ENCODE measurements at regions not wholly inside any gene's neighbourhood (a gene's known extent, or its start where the extent isn't known, plus 50 kb on each side); places are given as distances from the start of the nearest gene placed in this dataset.
"Not testable (repeated sequence)": the region's sequence is repeated elsewhere in the genome, so short reads cannot be mapped to it uniquely, and the experiment has no call there.

DNA sequence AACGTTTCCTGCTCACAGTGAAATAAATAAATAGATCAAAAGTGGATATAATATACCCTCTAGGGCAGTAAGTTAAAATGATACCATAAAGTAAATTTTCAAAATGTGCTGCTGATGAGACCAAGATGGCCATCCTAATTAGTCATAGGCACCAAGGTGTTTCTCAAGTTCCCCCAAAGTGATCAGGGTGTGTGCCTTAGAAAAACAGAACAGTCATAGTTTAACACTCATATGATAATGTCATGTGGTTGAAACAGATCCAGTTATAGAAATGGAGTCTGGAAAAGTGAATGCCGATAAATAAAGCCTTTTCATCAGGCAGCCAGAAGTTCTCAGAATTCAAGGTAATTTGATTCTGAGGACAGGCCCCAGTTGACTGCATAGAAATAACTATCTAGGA, 161.5 kb upstream of the CDKN2B start:
- Histone ChIP-seq H3K27me3 (no peaks in the 10 kb centered on the region), H3K36me3 (no peaks in the 10 kb centered on the region), H3K9me3 (no peaks in the 10 kb centered on the region), H3K27ac (no peak overlapping the region), H3K4me1 (no peaks in the 10 kb centered on the region), H3K4me3 (no peak overlapping the region)
- intact Hi-C loops (cut with DNase I) = no loop called here
- no peak for DNase-seq (ENCODE audit: extremely low spot score in 2 of 2)
- TF ChIP-seq POLR2A (IDR thresholded peaks at IDR 0.05) = no peak
- TF ChIP-seq, protein P1, sequence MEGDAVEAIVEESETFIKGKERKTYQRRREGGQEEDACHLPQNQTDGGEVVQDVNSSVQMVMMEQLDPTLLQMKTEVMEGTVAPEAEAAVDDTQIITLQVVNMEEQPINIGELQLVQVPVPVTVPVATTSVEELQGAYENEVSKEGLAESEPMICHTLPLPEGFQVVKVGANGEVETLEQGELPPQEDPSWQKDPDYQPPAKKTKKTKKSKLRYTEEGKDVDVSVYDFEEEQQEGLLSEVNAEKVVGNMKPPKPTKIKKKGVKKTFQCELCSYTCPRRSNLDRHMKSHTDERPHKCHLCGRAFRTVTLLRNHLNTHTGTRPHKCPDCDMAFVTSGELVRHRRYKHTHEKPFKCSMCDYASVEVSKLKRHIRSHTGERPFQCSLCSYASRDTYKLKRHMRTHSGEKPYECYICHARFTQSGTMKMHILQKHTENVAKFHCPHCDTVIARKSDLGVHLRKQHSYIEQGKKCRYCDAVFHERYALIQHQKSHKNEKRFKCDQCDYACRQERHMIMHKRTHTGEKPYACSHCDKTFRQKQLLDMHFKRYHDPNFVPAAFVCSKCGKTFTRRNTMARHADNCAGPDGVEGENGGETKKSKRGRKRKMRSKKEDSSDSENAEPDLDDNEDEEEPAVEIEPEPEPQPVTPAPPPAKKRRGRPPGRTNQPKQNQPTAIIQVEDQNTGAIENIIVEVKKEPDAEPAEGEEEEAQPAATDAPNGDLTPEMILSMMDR (IDR thresholded peaks at IDR 0.05) = no peak
- no peak for TF ChIP-seq POLR2AphosphoS5 (IDR thresholded peaks at IDR 0.05; ENCODE audit: insufficient read depth in 1 of 2, low read depth in 1 of 2)

DNA sequence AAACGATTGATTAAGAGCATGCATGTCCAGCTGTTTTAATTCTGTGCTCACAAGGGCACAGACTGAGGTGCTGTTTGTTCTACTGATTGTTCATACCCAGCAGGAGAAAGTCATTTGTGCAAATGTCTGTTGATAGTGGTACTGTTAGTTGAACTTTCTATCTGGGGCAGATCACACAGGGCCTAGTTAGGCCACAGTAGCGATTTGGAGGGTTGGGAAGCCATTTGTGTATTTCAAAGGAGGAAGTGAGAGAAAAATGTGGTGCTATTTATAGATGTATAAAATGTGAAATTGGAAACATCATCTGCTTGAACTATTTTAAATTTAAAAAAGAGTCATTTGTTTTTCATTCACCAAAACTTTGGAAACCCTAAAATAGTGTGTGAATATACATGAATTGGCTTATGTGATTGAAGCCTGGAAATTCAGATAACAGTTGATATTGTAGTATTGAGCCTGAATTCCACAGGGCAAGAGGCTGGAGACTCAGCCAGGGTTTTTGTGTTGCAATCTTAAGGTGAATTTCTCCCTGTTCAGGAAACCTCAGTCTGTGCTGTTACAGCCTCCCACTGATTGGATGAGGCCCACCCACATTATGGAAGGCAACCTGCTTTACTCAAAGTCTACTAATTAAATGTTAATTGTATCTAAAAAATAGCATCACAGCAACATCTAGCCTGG, 162.0 kb upstream of the CDKN2B start:
- DNase-seq (ENCODE audit: extremely low spot score in 2 of 2) = no peak
- intact Hi-C loops (cut with DNase I) = no loop called here
- Histone ChIP-seq H3K27me3 (no peaks in the 10 kb centered on the region), H3K9me3 (no peaks in the 10 kb centered on the region), H3K4me1 (no peaks in the 10 kb centered on the region), H3K27ac (no peak overlapping the region), H3K4me3 (no peak overlapping the region), H3K36me3 (no peaks in the 10 kb centered on the region)
- TF ChIP-seq, protein P1 (IDR thresholded peaks at IDR 0.05) = no peak
- no peak for TF ChIP-seq POLR2AphosphoS5 (IDR thresholded peaks at IDR 0.05; ENCODE audit: insufficient read depth in 1 of 2, low read depth in 1 of 2)
- TF ChIP-seq POLR2A (IDR thresholded peaks at IDR 0.05) = no peak

DNA sequence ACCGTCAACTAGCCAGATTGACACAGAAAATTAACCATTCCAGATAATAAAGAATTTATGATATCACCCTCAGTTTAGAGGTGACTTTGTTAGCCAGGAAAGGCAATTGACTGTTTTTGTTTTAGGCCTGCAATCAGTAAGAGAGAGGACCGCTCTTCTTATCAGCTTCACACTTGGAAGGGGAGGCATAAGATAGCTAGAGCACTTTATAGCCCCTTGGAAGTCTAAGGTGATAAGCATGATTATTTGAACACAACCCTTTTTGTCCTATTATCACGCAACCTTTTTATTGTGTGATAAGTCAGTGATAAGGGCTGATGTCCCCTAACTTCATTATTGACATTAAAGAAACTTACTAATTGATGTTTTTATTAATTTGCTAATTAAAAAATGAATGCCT, 162.6 kb upstream of the CDKN2B start:
- no peak for DNase-seq (ENCODE audit: extremely low spot score in 2 of 2)
- Histone ChIP-seq H3K4me1 (no peaks in the 10 kb centered on the region), H3K27ac (no peak overlapping the region), H3K36me3 (no peaks in the 10 kb centered on the region), H3K4me3 (no peak overlapping the region), H3K27me3 (no peaks in the 10 kb centered on the region), H3K9me3 (no peaks in the 10 kb centered on the region)
- intact Hi-C loops (cut with DNase I) = no loop called here
- TF ChIP-seq POLR2AphosphoS5 (IDR thresholded peaks at IDR 0.05; ENCODE audit: insufficient read depth in 1 of 2, low read depth in 1 of 2) (no peak), POLR2A (IDR thresholded peaks at IDR 0.05) (no peak)
- TF ChIP-seq, protein P1 (IDR thresholded peaks at IDR 0.05) = no peak

DNA sequence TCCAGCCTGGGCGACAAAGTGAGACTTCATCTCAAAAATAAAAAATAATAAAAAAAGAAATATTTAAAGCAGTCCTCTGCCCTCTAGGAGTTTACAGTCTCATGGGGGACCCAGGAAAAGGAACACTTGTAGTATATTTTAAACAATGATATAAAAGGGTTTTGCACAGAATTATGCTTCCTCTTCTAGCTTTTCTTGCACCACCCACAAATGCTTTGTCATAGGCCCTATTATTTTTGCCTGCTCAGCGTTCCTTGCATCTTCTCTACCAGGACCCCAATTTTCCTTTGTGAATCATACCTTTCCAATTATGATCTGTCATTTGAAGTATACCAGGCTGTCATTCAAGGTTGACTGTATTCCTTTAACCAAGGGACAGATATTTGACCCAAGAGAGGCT, 164.8 kb upstream of the CDKN2B start:
- H3K36me3 ChIP-seq = no peaks in the 10 kb centered on the region
- H3K27me3 ChIP-seq = no peaks in the 10 kb centered on the region
- no peak for TF ChIP-seq POLR2A (IDR thresholded peaks at IDR 0.05)
- TF ChIP-seq, protein P1 (IDR thresholded peaks at IDR 0.05) = no peak
- TF ChIP-seq POLR2AphosphoS5 (IDR thresholded peaks at IDR 0.05; ENCODE audit: insufficient read depth in 1 of 2, low read depth in 1 of 2) = no peak
- intact Hi-C loops (cut with DNase I) = no loop called here
- H3K27ac ChIP-seq = no peak overlapping the region
- no peaks in the 10 kb centered on the region for H3K9me3 ChIP-seq
- H3K4me3 ChIP-seq = no peak overlapping the region
- no peaks in the 10 kb centered on the region for H3K4me1 ChIP-seq
- DNase-seq (ENCODE audit: extremely low spot score in 2 of 2) = no peak

DNA sequence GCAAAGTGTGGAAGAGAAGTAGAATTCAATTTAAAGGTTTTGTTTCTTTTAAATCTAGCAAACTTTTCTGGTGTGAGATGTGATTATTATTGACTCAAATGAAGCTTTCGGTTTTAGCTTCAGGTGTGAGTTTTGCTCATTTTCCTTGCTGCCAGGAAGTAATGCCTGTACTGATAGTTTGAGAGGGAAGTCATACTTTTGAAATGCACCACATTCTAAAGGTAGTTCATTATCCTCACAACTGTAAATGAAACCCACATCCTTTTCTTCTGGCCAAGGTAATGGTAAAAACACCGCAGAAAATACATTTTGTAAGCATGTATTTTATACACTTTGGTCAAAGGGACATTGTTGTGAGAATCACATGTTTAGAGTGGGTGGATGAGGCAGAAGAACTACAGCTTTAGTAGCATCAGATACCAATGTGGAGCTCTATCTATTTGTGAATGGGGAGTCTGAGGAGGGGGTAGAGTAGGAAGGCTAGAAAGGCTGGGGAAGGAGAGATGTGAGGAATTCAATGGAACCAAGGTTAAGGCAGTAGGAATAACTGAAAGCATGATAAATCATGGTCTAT, 167.0 kb upstream of the CDKN2B start:
- no peaks in the 10 kb centered on the region for H3K27me3 ChIP-seq
- no peak overlapping the region for H3K4me3 ChIP-seq
- intact Hi-C loops (cut with DNase I) = no loop called here
- no peak for DNase-seq (ENCODE audit: extremely low spot score in 2 of 2)
- H3K27ac ChIP-seq = no peak overlapping the region
- H3K36me3 ChIP-seq = no peaks in the 10 kb centered on the region
- H3K9me3 ChIP-seq = no peaks in the 10 kb centered on the region
- no peaks in the 10 kb centered on the region for H3K4me1 ChIP-seq
- TF ChIP-seq, protein P1 (IDR thresholded peaks at IDR 0.05) = no peak
- TF ChIP-seq POLR2AphosphoS5 (IDR thresholded peaks at IDR 0.05; ENCODE audit: insufficient read depth in 1 of 2, low read depth in 1 of 2) (no peak), POLR2A (IDR thresholded peaks at IDR 0.05) (no peak)

DNA sequence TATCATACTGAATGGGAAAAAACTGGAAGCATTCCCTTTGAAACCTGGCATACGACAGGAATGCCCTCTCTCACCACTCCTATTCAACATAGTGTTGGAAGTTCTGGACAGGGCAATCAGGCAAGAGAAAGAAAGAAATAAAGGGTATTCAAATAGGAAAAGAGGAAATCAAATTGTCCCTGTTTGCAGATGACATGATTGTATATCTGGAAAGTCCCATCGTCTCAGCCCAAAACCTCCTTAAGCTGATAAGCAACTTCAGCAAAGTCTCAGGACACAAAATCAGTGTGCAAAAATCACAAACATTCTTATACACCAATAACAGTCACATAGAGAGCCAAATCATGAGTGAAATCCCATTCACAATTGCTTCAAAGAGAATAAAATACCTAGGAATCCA, 171.9 kb upstream of the CDKN2B start:
- intact Hi-C loops (cut with DNase I) = not testable (repeated sequence)

More for the DNA sequence above, 171.9 kb upstream of the CDKN2B start:
- DNase-seq (ENCODE audit: extremely low spot score in 2 of 2); H3K9me3 ChIP-seq; H3K27ac ChIP-seq; H3K27me3 ChIP-seq; H3K4me3 ChIP-seq; H3K36me3 ChIP-seq; H3K4me1 ChIP-seq: not testable (repeated sequence)
